ENCODE measurements at regions not wholly inside any gene's neighbourhood (a gene's known extent, or its start where the extent isn't known, plus 50 kb on each side); places are given as distances from the start of the nearest gene placed in this dataset.
"Not testable (repeated sequence)": the region's sequence is repeated elsewhere in the genome, so short reads cannot be mapped to it uniquely, and the experiment has no call there.

GRCh38 chr13:70758932-70759331, 650.7 kb upstream of the KLHL1 start:
- no peak for TF ChIP-seq POLR2AphosphoS5 (IDR thresholded peaks at IDR 0.05)
- TF ChIP-seq EP300 (IDR thresholded peaks at IDR 0.05) = no peak
- TF ChIP-seq POLR2A (IDR thresholded peaks at IDR 0.05) = no peak
- TF ChIP-seq CTCF (IDR thresholded peaks at IDR 0.05) = no peak
- Histone ChIP-seq H3K36me3 (no peaks in the 10 kb centered on the region), H3K27me3 (no peaks in the 10 kb centered on the region), H3K27ac (no peak overlapping the region), H3K9me3 (no peaks in the 10 kb centered on the region), H3K4me3 (no peak overlapping the region), H3K4me1 (no peaks in the 10 kb centered on the region)
- DNase-seq (no peak), ATAC-seq (ENCODE audit: low FRiP score in 2 of 2) (no peak)
- 82 to 88% methylated on average over 4 of the region's 4 CpGs for WGBS, 2 donors

GRCh38 chr13:70756088-70756487, 647.8 kb upstream of the KLHL1 start:
- Histone ChIP-seq H3K9me3 (no peaks in the 10 kb centered on the region), H3K36me3 (no peaks in the 10 kb centered on the region), H3K4me3 (no peak overlapping the region), H3K27ac (no peak overlapping the region), H3K4me1 (no peaks in the 10 kb centered on the region), H3K27me3 (no peaks in the 10 kb centered on the region)
- DNase-seq (no peak), ATAC-seq (ENCODE audit: low FRiP score in 2 of 2) (no peak)
- no peak for TF ChIP-seq POLR2A (IDR thresholded peaks at IDR 0.05)
- no peak for TF ChIP-seq EP300 (IDR thresholded peaks at IDR 0.05)
- no peak for TF ChIP-seq CTCF (IDR thresholded peaks at IDR 0.05)
- TF ChIP-seq POLR2AphosphoS5 (IDR thresholded peaks at IDR 0.05) = no peak

- Histone ChIP-seq H3K36me3 (no peaks in the 10 kb centered on the region), H3K27me3 (no peaks in the 10 kb centered on the region), H3K4me3 (no peak overlapping the region), H3K4me1 (no peaks in the 10 kb centered on the region), H3K27ac (no peak overlapping the region), H3K9me3 (no peaks in the 10 kb centered on the region)
- no peak for DNase-seq
- no peak for ATAC-seq (ENCODE audit: low FRiP score in 2 of 2)
- WGBS, 2 donors = 53 to 63% methylated on average over 4 of the region's 4 CpGs
- no peak for TF ChIP-seq EP300 (IDR thresholded peaks at IDR 0.05)
- no peak for TF ChIP-seq POLR2AphosphoS5 (IDR thresholded peaks at IDR 0.05)
- no peak for TF ChIP-seq POLR2A (IDR thresholded peaks at IDR 0.05)
- TF ChIP-seq CTCF (IDR thresholded peaks at IDR 0.05) = no peak
These were observed 647.2 kb upstream of the KLHL1 start for GRCh38 chr13:70755456-70755855.

- ATAC-seq (ENCODE audit: low FRiP score in 2 of 2) (no peak), DNase-seq (no peak)
- H3K4me3 ChIP-seq = no peak overlapping the region
These were observed 639.0 kb upstream of the KLHL1 start for GRCh38 chr13:70747262-70747661.

GRCh38 chr13:70746469-70746868, 638.2 kb upstream of the KLHL1 start:
- not testable (repeated sequence) for H3K4me1 ChIP-seq; H3K27me3 ChIP-seq; H3K4me3 ChIP-seq; ATAC-seq (ENCODE audit: low FRiP score in 2 of 2); H3K9me3 ChIP-seq; H3K36me3 ChIP-seq; H3K27ac ChIP-seq
- 93 to 97% methylated on average over 6 of the region's 6 CpGs for WGBS, 2 donors
- peak in 1 of 2 donors; percentile 4 for DNase-seq

More at GRCh38 chr13:70747262-70747661, 639.0 kb upstream of the KLHL1 start:
- Histone ChIP-seq H3K27me3 (no peaks in the 10 kb centered on the region), H3K36me3 (no peaks in the 10 kb centered on the region), H3K4me1 (no peaks in the 10 kb centered on the region), H3K9me3 (no peaks in the 10 kb centered on the region), H3K27ac (no peak overlapping the region)
- TF ChIP-seq EP300 (IDR thresholded peaks at IDR 0.05) (no peak), POLR2A (IDR thresholded peaks at IDR 0.05) (no peak), CTCF (IDR thresholded peaks at IDR 0.05) (no peak), POLR2AphosphoS5 (IDR thresholded peaks at IDR 0.05) (no peak)
